Ishikawa (cell line): ENCODE measurements at regions not wholly inside any gene's neighbourhood (a gene's known extent, or its start where the extent isn't known, plus 50 kb on each side); places are given as distances from the start of the nearest gene placed in this dataset.

ENCODE experiments used
- EGR1 ChIP-seq: IDR thresholded peaks from 2 replicates; pipeline ENCODE4 v1.6.1; 2012
- EP300 ChIP-seq: IDR thresholded peaks from 2 replicates; pipeline ENCODE4 v1.6.1; 2012; ENCODE audit warnings: borderline replicate concordance
- NFIC ChIP-seq: IDR thresholded peaks from 2 replicates; pipeline ENCODE4 v1.6.1; 2012
- TAF1 ChIP-seq: IDR thresholded peaks from 2 replicates; pipeline ENCODE4 v1.6.1; 2012; ENCODE audit warnings: low read depth, mild to moderate bottlenecking
- TCF12 ChIP-seq: IDR thresholded peaks from 2 replicates; pipeline ENCODE4 v1.6.1; 2012; ENCODE audit warnings: low read depth
- YY1 ChIP-seq: IDR thresholded peaks from 2 replicates; pipeline ENCODE4 v1.6.1; 2012; ENCODE audit warnings: low read depth
- ZBTB7A ChIP-seq: IDR thresholded peaks from 2 replicates; pipeline ENCODE4 v1.6.1; 2012; ENCODE audit warnings: low read depth
- TF ChIP-seq, protein P1 (sequence below): IDR thresholded peaks from 2 replicates; pipeline ENCODE4 v1.6.1; 2012; ENCODE audit warnings: low read depth, mild to moderate bottlenecking
- TF ChIP-seq, protein P2 (sequence below): IDR thresholded peaks from 2 replicates; pipeline ENCODE4 v1.6.1; 2012

DNA sequence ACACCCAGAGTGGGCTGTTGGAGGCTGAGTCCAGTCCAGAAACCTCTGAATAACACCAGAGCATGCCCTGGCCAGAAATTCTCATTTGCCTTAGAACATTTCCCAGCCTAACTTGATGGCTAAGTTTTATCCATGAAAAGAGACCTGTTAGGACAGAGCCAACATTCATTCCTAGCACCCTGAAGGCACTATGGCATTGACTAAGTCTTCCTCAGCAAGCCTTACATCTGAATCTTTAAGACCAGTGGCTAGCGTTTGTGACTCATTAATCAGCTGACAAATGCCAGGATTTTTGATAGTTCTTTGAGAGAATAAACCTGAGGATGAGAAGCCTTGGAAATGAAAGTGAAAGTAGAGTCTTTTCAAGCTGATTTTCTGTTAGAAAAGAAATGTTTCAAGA, 1087.1 kb upstream of the ALCAM start:
- TF ChIP-seq, protein P1, sequence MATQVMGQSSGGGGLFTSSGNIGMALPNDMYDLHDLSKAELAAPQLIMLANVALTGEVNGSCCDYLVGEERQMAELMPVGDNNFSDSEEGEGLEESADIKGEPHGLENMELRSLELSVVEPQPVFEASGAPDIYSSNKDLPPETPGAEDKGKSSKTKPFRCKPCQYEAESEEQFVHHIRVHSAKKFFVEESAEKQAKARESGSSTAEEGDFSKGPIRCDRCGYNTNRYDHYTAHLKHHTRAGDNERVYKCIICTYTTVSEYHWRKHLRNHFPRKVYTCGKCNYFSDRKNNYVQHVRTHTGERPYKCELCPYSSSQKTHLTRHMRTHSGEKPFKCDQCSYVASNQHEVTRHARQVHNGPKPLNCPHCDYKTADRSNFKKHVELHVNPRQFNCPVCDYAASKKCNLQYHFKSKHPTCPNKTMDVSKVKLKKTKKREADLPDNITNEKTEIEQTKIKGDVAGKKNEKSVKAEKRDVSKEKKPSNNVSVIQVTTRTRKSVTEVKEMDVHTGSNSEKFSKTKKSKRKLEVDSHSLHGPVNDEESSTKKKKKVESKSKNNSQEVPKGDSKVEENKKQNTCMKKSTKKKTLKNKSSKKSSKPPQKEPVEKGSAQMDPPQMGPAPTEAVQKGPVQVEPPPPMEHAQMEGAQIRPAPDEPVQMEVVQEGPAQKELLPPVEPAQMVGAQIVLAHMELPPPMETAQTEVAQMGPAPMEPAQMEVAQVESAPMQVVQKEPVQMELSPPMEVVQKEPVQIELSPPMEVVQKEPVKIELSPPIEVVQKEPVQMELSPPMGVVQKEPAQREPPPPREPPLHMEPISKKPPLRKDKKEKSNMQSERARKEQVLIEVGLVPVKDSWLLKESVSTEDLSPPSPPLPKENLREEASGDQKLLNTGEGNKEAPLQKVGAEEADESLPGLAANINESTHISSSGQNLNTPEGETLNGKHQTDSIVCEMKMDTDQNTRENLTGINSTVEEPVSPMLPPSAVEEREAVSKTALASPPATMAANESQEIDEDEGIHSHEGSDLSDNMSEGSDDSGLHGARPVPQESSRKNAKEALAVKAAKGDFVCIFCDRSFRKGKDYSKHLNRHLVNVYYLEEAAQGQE: no peak
- no peak for TF ChIP-seq EGR1
- TF ChIP-seq NFIC: no peak
- TF ChIP-seq ZBTB7A: no peak
- no peak for TF ChIP-seq EP300
- no peak for TF ChIP-seq TAF1
- TF ChIP-seq YY1: no peak
- TF ChIP-seq, protein P2, sequence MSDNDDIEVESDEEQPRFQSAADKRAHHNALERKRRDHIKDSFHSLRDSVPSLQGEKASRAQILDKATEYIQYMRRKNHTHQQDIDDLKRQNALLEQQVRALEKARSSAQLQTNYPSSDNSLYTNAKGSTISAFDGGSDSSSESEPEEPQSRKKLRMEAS: no peak
- no peak for TF ChIP-seq TCF12
